ENCODE measurements at regions not wholly inside any gene's neighbourhood (a gene's known extent, or its start where the extent isn't known, plus 50 kb on each side); places are given as distances from the start of the nearest gene placed in this dataset.

GRCh38 chr2:143946436-143947391, 573.2 kb downstream of the ZEB2 start:
- H3K4me3 ChIP-seq (ENCODE audit: low read depth in 1 of 2, low read length in 2 of 2) = no peak overlapping the region
- no peaks in the 10 kb centered on the region for H3K36me3 ChIP-seq (ENCODE audit: control insufficient read depth in 1 of 2, insufficient read depth in 2 of 2, low read length in 2 of 2)
- H3K4me1 ChIP-seq (ENCODE audit: control insufficient read depth in 1 of 2, insufficient read depth in 2 of 2, low read length in 2 of 2) = peaks cover 0 to 4% of the 10 kb centered on the region in 2 donors
- H3K27me3 ChIP-seq (ENCODE audit: low read depth, low read length) = no peaks in the 10 kb centered on the region
- H3K9me3 ChIP-seq (ENCODE audit: control insufficient read depth in 1 of 2, low read length in 2 of 2) = no peaks in the 10 kb centered on the region
- no peak overlapping the region for H3K27ac ChIP-seq (ENCODE audit: low read length)

DNA sequence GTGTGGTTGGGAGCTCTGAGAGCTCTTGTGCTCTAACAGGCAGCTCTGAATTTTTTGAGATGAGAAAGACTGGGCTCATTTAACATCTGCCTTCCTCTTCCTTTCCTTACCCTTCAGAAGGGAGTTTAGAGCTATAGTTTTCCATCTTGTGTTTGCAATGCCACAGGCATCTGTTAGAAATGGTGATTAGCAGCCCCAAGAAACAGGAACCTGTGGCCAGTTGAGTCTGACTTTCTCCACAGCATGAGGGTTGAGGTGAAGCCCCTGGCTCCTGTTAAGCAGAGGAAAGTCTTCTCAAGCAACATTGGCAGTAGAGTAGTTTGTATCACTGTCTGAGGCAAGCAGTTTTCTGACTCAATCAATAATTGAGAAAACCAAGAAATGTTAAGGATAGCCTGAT, 577.4 kb downstream of the ZEB2 start:
- Histone ChIP-seq H3K27ac (ENCODE audit: low read length) (no peak overlapping the region), H3K4me3 (ENCODE audit: low read depth in 1 of 2, low read length in 2 of 2) (no peak overlapping the region), H3K4me1 (ENCODE audit: control insufficient read depth in 1 of 2, insufficient read depth in 2 of 2, low read length in 2 of 2) (peaks cover 0 to 10% of the 10 kb centered on the region in 2 donors), H3K9me3 (ENCODE audit: control insufficient read depth in 1 of 2, low read length in 2 of 2) (no peaks in the 10 kb centered on the region), H3K27me3 (ENCODE audit: low read depth, low read length) (no peaks in the 10 kb centered on the region), H3K36me3 (ENCODE audit: control insufficient read depth in 1 of 2, insufficient read depth in 2 of 2, low read length in 2 of 2) (no peaks in the 10 kb centered on the region)

DNA sequence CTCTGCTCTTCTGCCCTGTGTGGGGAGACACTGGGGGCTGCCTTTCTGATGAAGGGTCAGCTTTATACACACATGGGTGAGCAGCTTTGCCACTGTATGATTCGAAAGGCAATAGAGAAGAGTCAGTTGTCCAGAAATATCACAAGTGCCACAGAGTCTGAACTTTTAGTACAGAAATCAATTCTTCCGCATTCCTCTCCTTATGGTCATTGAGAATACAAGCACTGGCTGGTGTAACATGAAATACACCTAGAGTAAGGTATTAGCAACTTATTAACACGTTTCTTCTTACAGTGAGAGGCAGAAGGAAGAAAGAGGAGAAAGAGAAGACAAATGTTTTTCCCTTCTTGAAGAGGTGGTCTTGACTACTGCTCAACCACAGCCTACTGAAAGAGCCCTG, 579.2 kb downstream of the ZEB2 start:
- H3K27me3 ChIP-seq (ENCODE audit: low read depth, low read length) = no peaks in the 10 kb centered on the region
- H3K36me3 ChIP-seq (ENCODE audit: control insufficient read depth in 1 of 2, insufficient read depth in 2 of 2, low read length in 2 of 2) = no peaks in the 10 kb centered on the region
- H3K9me3 ChIP-seq (ENCODE audit: control insufficient read depth in 1 of 2, low read length in 2 of 2) = no peaks in the 10 kb centered on the region
- H3K4me1 ChIP-seq (ENCODE audit: control insufficient read depth in 1 of 2, insufficient read depth in 2 of 2, low read length in 2 of 2) = peaks cover 0 to 22% of the 10 kb centered on the region in 2 donors
- no peak overlapping the region for H3K27ac ChIP-seq (ENCODE audit: low read length)
- no peak overlapping the region for H3K4me3 ChIP-seq (ENCODE audit: low read depth in 1 of 2, low read length in 2 of 2)

GRCh38 chr2:143939626-143940330, 580.1 kb downstream of the ZEB2 start:
- Histone ChIP-seq H3K4me3 (ENCODE audit: low read depth in 1 of 2, low read length in 2 of 2) (no peak overlapping the region), H3K27me3 (ENCODE audit: low read depth, low read length) (no peaks in the 10 kb centered on the region), H3K9me3 (ENCODE audit: control insufficient read depth in 1 of 2, low read length in 2 of 2) (no peaks in the 10 kb centered on the region), H3K27ac (ENCODE audit: low read length) (peak overlapping the region; percentile 50), H3K36me3 (ENCODE audit: control insufficient read depth in 1 of 2, insufficient read depth in 2 of 2, low read length in 2 of 2) (no peaks in the 10 kb centered on the region), H3K4me1 (ENCODE audit: control insufficient read depth in 1 of 2, insufficient read depth in 2 of 2, low read length in 2 of 2) (peaks cover 0 to 22% of the 10 kb centered on the region in 2 donors)

- H3K27me3 ChIP-seq (ENCODE audit: low read depth, low read length) = no peaks in the 10 kb centered on the region
- H3K27ac ChIP-seq (ENCODE audit: low read length) = peak overlapping the region; percentile 50
- H3K4me1 ChIP-seq (ENCODE audit: control insufficient read depth in 1 of 2, insufficient read depth in 2 of 2, low read length in 2 of 2) = peaks cover 0 to 22% of the 10 kb centered on the region in 2 donors
- peak overlapping the region; percentile 63 to 84 for H3K4me3 ChIP-seq (ENCODE audit: low read depth in 1 of 2, low read length in 2 of 2)
- H3K9me3 ChIP-seq (ENCODE audit: control insufficient read depth in 1 of 2, low read length in 2 of 2) = no peaks in the 10 kb centered on the region
- no peaks in the 10 kb centered on the region for H3K36me3 ChIP-seq (ENCODE audit: control insufficient read depth in 1 of 2, insufficient read depth in 2 of 2, low read length in 2 of 2)
Observed at GRCh38 chr2:143937723-143938350, 582.1 kb downstream of the ZEB2 start.

- no peaks in the 10 kb centered on the region for H3K36me3 ChIP-seq (ENCODE audit: control insufficient read depth in 1 of 2, insufficient read depth in 2 of 2, low read length in 2 of 2)
- peaks cover 0 to 22% of the 10 kb centered on the region in 2 donors for H3K4me1 ChIP-seq (ENCODE audit: control insufficient read depth in 1 of 2, insufficient read depth in 2 of 2, low read length in 2 of 2)
- peak overlapping the region; percentile 84 for H3K27ac ChIP-seq (ENCODE audit: low read length)
- peak overlapping the region; percentile 63 to 84 for H3K4me3 ChIP-seq (ENCODE audit: low read depth in 1 of 2, low read length in 2 of 2)
- no peaks in the 10 kb centered on the region for H3K27me3 ChIP-seq (ENCODE audit: low read depth, low read length)
- H3K9me3 ChIP-seq (ENCODE audit: control insufficient read depth in 1 of 2, low read length in 2 of 2) = no peaks in the 10 kb centered on the region
Observed at GRCh38 chr2:143936848-143937722, 582.8 kb downstream of the ZEB2 start.

- Histone ChIP-seq H3K4me1 (ENCODE audit: control insufficient read depth in 1 of 2, insufficient read depth in 2 of 2, low read length in 2 of 2) (peaks cover 0 to 22% of the 10 kb centered on the region in 2 donors), H3K36me3 (ENCODE audit: control insufficient read depth in 1 of 2, insufficient read depth in 2 of 2, low read length in 2 of 2) (no peaks in the 10 kb centered on the region), H3K4me3 (ENCODE audit: low read depth in 1 of 2, low read length in 2 of 2) (peak overlapping the region; percentile 63 to 84), H3K27me3 (ENCODE audit: low read depth, low read length) (no peaks in the 10 kb centered on the region), H3K27ac (ENCODE audit: low read length) (peak overlapping the region; percentile 84), H3K9me3 (ENCODE audit: control insufficient read depth in 1 of 2, low read length in 2 of 2) (no peaks in the 10 kb centered on the region)
Observed at GRCh38 chr2:143936538-143936847, 583.4 kb downstream of the ZEB2 start.

DNA sequence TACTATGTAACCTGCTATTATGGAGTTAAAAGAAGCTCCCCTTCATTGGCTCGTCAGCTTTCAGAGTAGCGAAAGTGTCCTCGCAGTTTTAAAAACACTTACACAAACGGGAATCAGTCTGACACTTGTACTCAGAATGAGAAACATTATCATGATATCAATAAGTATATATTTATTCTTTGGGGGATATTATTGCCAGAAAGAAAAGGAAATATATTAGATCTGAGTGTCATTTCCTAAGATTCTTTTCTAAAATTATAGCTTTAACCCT, 584.5 kb downstream of the ZEB2 start:
- Histone ChIP-seq H3K27me3 (ENCODE audit: low read depth, low read length) (no peaks in the 10 kb centered on the region), H3K27ac (ENCODE audit: low read length) (peak overlapping the region; percentile 84), H3K36me3 (ENCODE audit: control insufficient read depth in 1 of 2, insufficient read depth in 2 of 2, low read length in 2 of 2) (no peaks in the 10 kb centered on the region), H3K4me1 (ENCODE audit: control insufficient read depth in 1 of 2, insufficient read depth in 2 of 2, low read length in 2 of 2) (peaks cover 0 to 22% of the 10 kb centered on the region in 2 donors), H3K9me3 (ENCODE audit: control insufficient read depth in 1 of 2, low read length in 2 of 2) (no peaks in the 10 kb centered on the region), H3K4me3 (ENCODE audit: low read depth in 1 of 2, low read length in 2 of 2) (no peak overlapping the region)

DNA sequence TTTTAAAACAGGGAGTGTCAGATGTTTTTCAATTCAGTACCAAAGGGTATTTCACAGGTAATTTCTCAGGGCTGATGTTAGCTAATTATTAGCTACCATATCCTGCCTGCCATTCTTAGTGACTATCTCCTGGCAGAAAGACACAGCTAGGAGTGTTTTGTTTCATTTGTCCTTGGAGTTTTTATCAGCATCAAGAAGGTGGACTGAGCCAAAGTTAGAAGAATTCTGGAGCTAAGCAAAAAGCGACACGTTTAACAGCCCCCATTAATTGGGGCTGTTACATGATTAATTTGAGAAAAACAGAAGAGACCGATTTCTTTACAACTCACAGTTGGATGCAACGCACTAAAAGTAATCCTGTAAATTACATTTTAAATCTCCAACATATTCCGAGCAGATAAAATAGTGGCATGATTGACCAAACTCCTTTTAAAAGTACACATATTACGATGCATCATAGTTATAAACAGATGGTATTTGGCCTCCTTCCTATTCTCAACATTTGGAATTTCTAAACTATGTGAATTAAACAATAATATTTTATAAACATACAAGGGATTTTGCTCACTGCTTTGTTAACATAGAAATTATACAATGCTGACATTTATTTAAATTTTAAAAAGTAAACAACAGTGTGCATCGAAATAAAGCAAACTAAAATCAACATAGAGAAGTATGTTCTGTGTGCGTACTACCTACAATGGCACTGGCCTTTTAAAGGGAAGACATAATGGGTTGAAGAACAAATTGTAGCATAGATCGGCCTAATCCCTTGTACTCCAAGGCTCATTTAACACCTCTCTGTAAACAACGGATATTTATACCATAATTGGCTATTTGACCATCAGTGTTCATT, 585.1 kb downstream of the ZEB2 start:
- Histone ChIP-seq H3K27ac (ENCODE audit: low read length) (peak overlapping the region; percentile 84), H3K9me3 (ENCODE audit: control insufficient read depth in 1 of 2, low read length in 2 of 2) (no peaks in the 10 kb centered on the region), H3K4me1 (ENCODE audit: control insufficient read depth in 1 of 2, insufficient read depth in 2 of 2, low read length in 2 of 2) (peaks cover 0 to 17% of the 10 kb centered on the region in 2 donors), H3K36me3 (ENCODE audit: control insufficient read depth in 1 of 2, insufficient read depth in 2 of 2, low read length in 2 of 2) (no peaks in the 10 kb centered on the region), H3K27me3 (ENCODE audit: low read depth, low read length) (no peaks in the 10 kb centered on the region), H3K4me3 (ENCODE audit: low read depth in 1 of 2, low read length in 2 of 2) (no peak overlapping the region)

DNA sequence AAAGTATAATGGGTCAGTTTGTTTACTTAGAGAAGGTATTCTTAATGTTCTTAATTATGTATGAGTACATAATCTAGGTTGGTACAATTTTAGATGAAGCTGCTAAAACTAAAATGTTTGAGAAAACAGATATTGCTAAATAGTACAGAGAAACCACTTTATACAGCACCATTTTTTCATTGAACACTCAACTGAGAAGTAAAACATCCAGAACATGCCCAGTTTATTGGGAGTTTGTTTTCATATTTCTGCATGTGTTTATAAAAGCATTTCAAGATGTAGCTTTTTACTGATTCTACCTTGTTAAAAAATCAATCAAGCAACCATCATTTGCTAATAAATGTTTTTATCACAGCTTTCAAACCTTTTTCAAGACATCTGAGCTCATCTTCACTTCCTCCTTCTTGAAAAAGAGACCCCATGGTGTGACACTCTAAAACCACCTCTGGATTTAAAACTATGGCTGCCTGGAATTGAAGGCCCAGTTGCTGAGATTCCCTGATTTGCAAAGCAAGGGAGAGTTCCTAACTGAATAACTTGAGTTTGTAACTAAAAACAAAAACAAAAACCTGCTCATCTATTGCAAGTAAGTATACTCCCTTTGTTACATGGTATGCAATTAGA, 585.9 kb downstream of the ZEB2 start:
- Histone ChIP-seq H3K27me3 (ENCODE audit: low read depth, low read length) (no peaks in the 10 kb centered on the region), H3K4me3 (ENCODE audit: low read depth in 1 of 2, low read length in 2 of 2) (no peak overlapping the region), H3K36me3 (ENCODE audit: control insufficient read depth in 1 of 2, insufficient read depth in 2 of 2, low read length in 2 of 2) (no peaks in the 10 kb centered on the region), H3K9me3 (ENCODE audit: control insufficient read depth in 1 of 2, low read length in 2 of 2) (no peaks in the 10 kb centered on the region), H3K4me1 (ENCODE audit: control insufficient read depth in 1 of 2, insufficient read depth in 2 of 2, low read length in 2 of 2) (peaks cover 0 to 16% of the 10 kb centered on the region in 2 donors), H3K27ac (ENCODE audit: low read length) (no peak overlapping the region)
